Liver (tissue), 8 donors: ENCODE measurements at regions not wholly inside any gene's neighbourhood (a gene's known extent, or its start where the extent isn't known, plus 50 kb on each side); places are given as distances from the start of the nearest gene placed in this dataset.

Experiments
- DNase-seq: peaks from one replicate; pipeline ENCODE4 v3.0.0-alpha.2; 2017; ENCODE audit warnings: low spot score
- H3K27ac ChIP-seq, 2 donors: one replicate each; pipeline ENCODE4 v1.7.0; 2013; ENCODE audit warnings: inconsistent platforms in 2 of 2, low read length in 2 of 2, control low read depth in 1 of 2, low read depth in 1 of 2, mild to moderate bottlenecking in 1 of 2
- H3K27me3 ChIP-seq, 4 donors: one replicate each; pipeline versions ENCODE4 v1.6.1 to v1.7.0; 2013; ENCODE audit warnings: low read length in 3 of 4, inconsistent platforms in 1 of 4, mild to moderate bottlenecking in 1 of 4, moderate library complexity in 1 of 4; ENCODE audit not compliant: control insufficient read depth in 4 of 4, insufficient read depth in 4 of 4
- H3K36me3 ChIP-seq, 4 donors: one replicate each; pipeline versions ENCODE4 v1.6.1 to v1.7.0; 2013; ENCODE audit warnings: low read length in 3 of 4, mild to moderate bottlenecking in 3 of 4, low read depth in 1 of 4, moderate library complexity in 1 of 4; ENCODE audit not compliant: control insufficient read depth in 4 of 4, insufficient read depth in 3 of 4
- H3K4me1 ChIP-seq, 4 donors: one replicate each; pipeline versions ENCODE4 v1.6.1 to v1.7.0; 2013; ENCODE audit warnings: low read length in 3 of 4, mild to moderate bottlenecking in 3 of 4, moderate library complexity in 1 of 4; ENCODE audit not compliant: control insufficient read depth in 4 of 4, insufficient read depth in 4 of 4
- H3K4me3 ChIP-seq, 3 donors: one replicate each; pipeline versions ENCODE4 v1.6.1 to v1.7.0; 2013; ENCODE audit warnings: low read length in 3 of 3, control low read depth in 1 of 3, low read depth in 1 of 3, mild to moderate bottlenecking in 1 of 3
- H3K9ac ChIP-seq, 2 donors: one replicate each; pipeline ENCODE4 v1.7.0; 2013; ENCODE audit warnings: low read length in 2 of 2, mild to moderate bottlenecking in 2 of 2, moderate library complexity in 2 of 2, control low read depth in 1 of 2, low read depth in 1 of 2
- H3K9me3 ChIP-seq, 4 donors: one replicate each; pipeline versions ENCODE4 v1.6.1 to v1.7.0; 2013; ENCODE audit warnings: low read length in 3 of 4; ENCODE audit not compliant: control insufficient read depth in 4 of 4
- EGR1 ChIP-seq, 2 donors: IDR thresholded peaks; 2 replicates each; pipeline ENCODE4 v1.6.1; 2016 to 2018; ENCODE audit warnings: antibody characterized with exemption in 2 of 2, low read depth in 2 of 2
- FOXA1 ChIP-seq: IDR thresholded peaks from 2 replicates; pipeline ENCODE4 v1.6.1; 2016; ENCODE audit warnings: antibody characterized with exemption
- FOXA2 ChIP-seq: IDR thresholded peaks from 2 replicates; pipeline ENCODE4 v1.6.1; 2016; ENCODE audit warnings: antibody characterized with exemption
- GABPA ChIP-seq, 2 donors: IDR thresholded peaks in 1 of 2; conservative IDR thresholded peaks in 1 of 2; 2 replicates each; pipeline ENCODE4 v1.6.1; 2016; ENCODE audit warnings: antibody characterized with exemption in 2 of 2, mild to moderate bottlenecking in 1 of 2, moderate library complexity in 1 of 2
- HNF4A ChIP-seq, 2 donors: conservative IDR thresholded peaks; 2 replicates each; pipeline ENCODE4 v1.6.1; 2016; ENCODE audit warnings: antibody characterized with exemption in 2 of 2, mild to moderate bottlenecking in 2 of 2
- HNF4G ChIP-seq: IDR thresholded peaks from 2 replicates; pipeline ENCODE4 v1.6.1; 2016; ENCODE audit warnings: antibody characterized with exemption
- JUND ChIP-seq, 2 donors: IDR thresholded peaks; 2 replicates each; pipeline ENCODE4 v1.6.1; 2016; ENCODE audit warnings: antibody characterized with exemption in 2 of 2
- NR2F2 ChIP-seq: IDR thresholded peaks from 2 replicates; pipeline ENCODE4 v1.6.1; 2016; ENCODE audit warnings: antibody characterized with exemption
- RAD21 ChIP-seq, 2 donors: IDR thresholded peaks; 2 replicates each; pipeline ENCODE4 v1.6.1; 2016; ENCODE audit warnings: antibody characterized with exemption in 2 of 2, mild to moderate bottlenecking in 2 of 2
- RXRA ChIP-seq, 2 donors: IDR thresholded peaks; 2 replicates each; pipeline ENCODE4 v1.6.1; 2017 to 2018; ENCODE audit warnings: antibody characterized with exemption in 2 of 2, mild to moderate bottlenecking in 1 of 2
- SP1 ChIP-seq: IDR thresholded peaks from 2 replicates; pipeline ENCODE4 v1.6.1; 2018; ENCODE audit warnings: antibody characterized with exemption, mild to moderate bottlenecking
- TAF1 ChIP-seq: conservative IDR thresholded peaks from 2 replicates; pipeline ENCODE4 v1.6.1; 2016; ENCODE audit warnings: antibody characterized with exemption, mild to moderate bottlenecking
- YY1 ChIP-seq: IDR thresholded peaks from 2 replicates; pipeline ENCODE4 v1.6.1; 2016; ENCODE audit warnings: antibody characterized with exemption, mild to moderate bottlenecking
- WGBS: extraction: QIAGEN DNeasy Blood & Tissue Kit; methylation state at CpG from one replicate; pipeline ENCODE4 v1.1.7; 2013; 5-methylcytosine and 5-hydroxymethylcytosine counted together
- TF ChIP-seq, protein P1 (sequence below): IDR thresholded peaks from 2 replicates; pipeline ENCODE4 v1.6.1; 2016; ENCODE audit warnings: antibody characterized with exemption, mild to moderate bottlenecking
- TF ChIP-seq, protein P2 (sequence below): fragments of 150-350 bp; IDR thresholded peaks from 2 replicates; pipeline ENCODE4 v1.5.1; 2017; ENCODE audit warnings: improper control_type of control experiment, low read depth, low read length; ENCODE audit not compliant: missing input control
- TF ChIP-seq, protein P3 (sequence below): IDR thresholded peaks from 2 replicates; pipeline ENCODE4 v1.6.1; 2016; ENCODE audit warnings: antibody characterized with exemption
- TF ChIP-seq, protein P4 (sequence below): IDR thresholded peaks from 2 replicates; pipeline ENCODE4 v1.6.1; 2016; ENCODE audit warnings: antibody characterized with exemption
- TF ChIP-seq, protein P5 (sequence below): IDR thresholded peaks from 2 replicates; pipeline ENCODE4 v1.6.1; 2016; ENCODE audit warnings: antibody characterized with exemption
- donor health status: healthy.
- donor health status: healthy.
- donor health status: healthy.
- donor health status: healthy.
- donor health status: healthy.

DNA sequence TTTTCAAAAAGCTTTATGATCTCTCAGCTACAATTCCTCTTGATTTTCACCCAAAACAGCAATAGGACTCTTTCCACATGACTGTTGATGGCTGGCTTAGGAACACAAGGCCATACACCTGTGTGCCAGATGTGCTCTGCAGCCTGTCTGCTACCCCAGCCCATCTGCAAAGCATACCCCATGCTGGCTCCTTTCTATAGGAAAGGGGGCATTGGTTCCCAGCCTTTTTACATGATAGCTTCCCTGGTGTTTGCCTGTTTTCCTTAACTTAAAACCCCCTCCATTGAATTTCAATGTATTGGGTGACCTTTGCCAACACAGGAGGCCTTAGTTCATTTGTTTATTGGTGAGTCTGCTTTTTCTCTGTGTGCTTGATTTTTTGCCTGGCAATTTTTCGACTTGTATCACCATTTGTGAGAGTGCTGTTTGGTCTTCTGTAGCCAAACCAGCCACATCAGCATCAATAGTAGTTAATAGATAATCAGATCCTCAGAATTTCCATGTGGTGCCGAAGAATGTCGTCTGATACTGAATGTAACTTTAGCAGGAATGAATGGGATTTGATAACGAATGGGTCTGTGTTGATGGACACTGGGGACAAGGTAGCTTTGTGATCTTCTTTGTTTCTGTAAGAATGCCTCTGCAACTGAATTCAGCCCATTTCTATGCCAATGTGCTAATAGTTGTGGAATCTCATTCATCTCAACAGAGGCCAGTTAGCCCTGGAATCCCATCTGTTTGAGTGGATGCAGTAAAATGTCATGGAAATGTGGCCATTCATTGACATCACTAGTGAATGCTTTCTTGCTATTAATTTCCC, 272.2 kb upstream of the RARB start:
- no peak overlapping the region for H3K4me3 ChIP-seq
- H3K27me3 ChIP-seq, result no peaks in the 10 kb centered on the region
- TF ChIP-seq FOXA1, result no peak
- TF ChIP-seq, protein P1, sequence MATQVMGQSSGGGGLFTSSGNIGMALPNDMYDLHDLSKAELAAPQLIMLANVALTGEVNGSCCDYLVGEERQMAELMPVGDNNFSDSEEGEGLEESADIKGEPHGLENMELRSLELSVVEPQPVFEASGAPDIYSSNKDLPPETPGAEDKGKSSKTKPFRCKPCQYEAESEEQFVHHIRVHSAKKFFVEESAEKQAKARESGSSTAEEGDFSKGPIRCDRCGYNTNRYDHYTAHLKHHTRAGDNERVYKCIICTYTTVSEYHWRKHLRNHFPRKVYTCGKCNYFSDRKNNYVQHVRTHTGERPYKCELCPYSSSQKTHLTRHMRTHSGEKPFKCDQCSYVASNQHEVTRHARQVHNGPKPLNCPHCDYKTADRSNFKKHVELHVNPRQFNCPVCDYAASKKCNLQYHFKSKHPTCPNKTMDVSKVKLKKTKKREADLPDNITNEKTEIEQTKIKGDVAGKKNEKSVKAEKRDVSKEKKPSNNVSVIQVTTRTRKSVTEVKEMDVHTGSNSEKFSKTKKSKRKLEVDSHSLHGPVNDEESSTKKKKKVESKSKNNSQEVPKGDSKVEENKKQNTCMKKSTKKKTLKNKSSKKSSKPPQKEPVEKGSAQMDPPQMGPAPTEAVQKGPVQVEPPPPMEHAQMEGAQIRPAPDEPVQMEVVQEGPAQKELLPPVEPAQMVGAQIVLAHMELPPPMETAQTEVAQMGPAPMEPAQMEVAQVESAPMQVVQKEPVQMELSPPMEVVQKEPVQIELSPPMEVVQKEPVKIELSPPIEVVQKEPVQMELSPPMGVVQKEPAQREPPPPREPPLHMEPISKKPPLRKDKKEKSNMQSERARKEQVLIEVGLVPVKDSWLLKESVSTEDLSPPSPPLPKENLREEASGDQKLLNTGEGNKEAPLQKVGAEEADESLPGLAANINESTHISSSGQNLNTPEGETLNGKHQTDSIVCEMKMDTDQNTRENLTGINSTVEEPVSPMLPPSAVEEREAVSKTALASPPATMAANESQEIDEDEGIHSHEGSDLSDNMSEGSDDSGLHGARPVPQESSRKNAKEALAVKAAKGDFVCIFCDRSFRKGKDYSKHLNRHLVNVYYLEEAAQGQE, result no peak
- TF ChIP-seq, protein P2, sequence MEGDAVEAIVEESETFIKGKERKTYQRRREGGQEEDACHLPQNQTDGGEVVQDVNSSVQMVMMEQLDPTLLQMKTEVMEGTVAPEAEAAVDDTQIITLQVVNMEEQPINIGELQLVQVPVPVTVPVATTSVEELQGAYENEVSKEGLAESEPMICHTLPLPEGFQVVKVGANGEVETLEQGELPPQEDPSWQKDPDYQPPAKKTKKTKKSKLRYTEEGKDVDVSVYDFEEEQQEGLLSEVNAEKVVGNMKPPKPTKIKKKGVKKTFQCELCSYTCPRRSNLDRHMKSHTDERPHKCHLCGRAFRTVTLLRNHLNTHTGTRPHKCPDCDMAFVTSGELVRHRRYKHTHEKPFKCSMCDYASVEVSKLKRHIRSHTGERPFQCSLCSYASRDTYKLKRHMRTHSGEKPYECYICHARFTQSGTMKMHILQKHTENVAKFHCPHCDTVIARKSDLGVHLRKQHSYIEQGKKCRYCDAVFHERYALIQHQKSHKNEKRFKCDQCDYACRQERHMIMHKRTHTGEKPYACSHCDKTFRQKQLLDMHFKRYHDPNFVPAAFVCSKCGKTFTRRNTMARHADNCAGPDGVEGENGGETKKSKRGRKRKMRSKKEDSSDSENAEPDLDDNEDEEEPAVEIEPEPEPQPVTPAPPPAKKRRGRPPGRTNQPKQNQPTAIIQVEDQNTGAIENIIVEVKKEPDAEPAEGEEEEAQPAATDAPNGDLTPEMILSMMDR, result no peak
- TF ChIP-seq HNF4G, result no peak
- no peak for TF ChIP-seq HNF4A (conservative IDR thresholded peaks at IDR 0.05)
- TF ChIP-seq GABPA (IDR thresholded peaks at IDR 0.05 in 1 of 2, conservative IDR thresholded peaks at IDR 0.05 in 1 of 2), result no peak
- no peak for TF ChIP-seq TAF1
- TF ChIP-seq NR2F2, result no peak
- no peak for TF ChIP-seq SP1
- H3K4me1 ChIP-seq, result peaks cover 0 to 10% (median 5%) of the 10 kb centered on the region in 4 donors
- no peak for DNase-seq
- no peaks in the 10 kb centered on the region for H3K36me3 ChIP-seq
- H3K9ac ChIP-seq, result no peak overlapping the region
- no peak overlapping the region for H3K27ac ChIP-seq
- 25% methylated on average over 4 of the region's 4 CpGs for WGBS
- no peaks in the 10 kb centered on the region for H3K9me3 ChIP-seq

- TF ChIP-seq, protein P3, sequence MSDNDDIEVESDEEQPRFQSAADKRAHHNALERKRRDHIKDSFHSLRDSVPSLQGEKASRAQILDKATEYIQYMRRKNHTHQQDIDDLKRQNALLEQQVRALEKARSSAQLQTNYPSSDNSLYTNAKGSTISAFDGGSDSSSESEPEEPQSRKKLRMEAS, result no peak
- TF ChIP-seq SP1 (no peak), TAF1 (no peak), HNF4G (no peak), RXRA (IDR thresholded peaks at IDR 0.05) (no peak), RAD21 (IDR thresholded peaks at IDR 0.05) (no peak), YY1 (no peak), JUND (IDR thresholded peaks at IDR 0.05) (no peak), EGR1 (IDR thresholded peaks at IDR 0.05; ENCODE audit: low read depth in 2 of 2) (no peak), FOXA2 (no peak)
- TF ChIP-seq, protein P4, sequence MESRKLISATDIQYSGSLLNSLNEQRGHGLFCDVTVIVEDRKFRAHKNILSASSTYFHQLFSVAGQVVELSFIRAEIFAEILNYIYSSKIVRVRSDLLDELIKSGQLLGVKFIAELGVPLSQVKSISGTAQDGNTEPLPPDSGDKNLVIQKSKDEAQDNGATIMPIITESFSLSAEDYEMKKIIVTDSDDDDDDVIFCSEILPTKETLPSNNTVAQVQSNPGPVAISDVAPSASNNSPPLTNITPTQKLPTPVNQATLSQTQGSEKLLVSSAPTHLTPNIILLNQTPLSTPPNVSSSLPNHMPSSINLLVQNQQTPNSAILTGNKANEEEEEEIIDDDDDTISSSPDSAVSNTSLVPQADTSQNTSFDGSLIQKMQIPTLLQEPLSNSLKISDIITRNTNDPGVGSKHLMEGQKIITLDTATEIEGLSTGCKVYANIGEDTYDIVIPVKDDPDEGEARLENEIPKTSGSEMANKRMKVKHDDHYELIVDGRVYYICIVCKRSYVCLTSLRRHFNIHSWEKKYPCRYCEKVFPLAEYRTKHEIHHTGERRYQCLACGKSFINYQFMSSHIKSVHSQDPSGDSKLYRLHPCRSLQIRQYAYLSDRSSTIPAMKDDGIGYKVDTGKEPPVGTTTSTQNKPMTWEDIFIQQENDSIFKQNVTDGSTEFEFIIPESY, result no peak
- TF ChIP-seq, protein P2, result no peak
- TF ChIP-seq, protein P1, result no peak
- TF ChIP-seq, protein P5, sequence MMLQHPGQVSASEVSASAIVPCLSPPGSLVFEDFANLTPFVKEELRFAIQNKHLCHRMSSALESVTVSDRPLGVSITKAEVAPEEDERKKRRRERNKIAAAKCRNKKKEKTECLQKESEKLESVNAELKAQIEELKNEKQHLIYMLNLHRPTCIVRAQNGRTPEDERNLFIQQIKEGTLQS, result no peak
- no peak for DNase-seq
- H3K27ac ChIP-seq, result no peak overlapping the region
- H3K27me3 ChIP-seq, result no peaks in the 10 kb centered on the region
- WGBS, result 58% methylated on average over 5 of the region's 5 CpGs
- H3K4me1 ChIP-seq, result peaks cover 0 to 10% (median 5%) of the 10 kb centered on the region in 4 donors
- no peak overlapping the region for H3K4me3 ChIP-seq
- no peak overlapping the region for H3K9ac ChIP-seq
- H3K36me3 ChIP-seq, result no peaks in the 10 kb centered on the region
- no peaks in the 10 kb centered on the region for H3K9me3 ChIP-seq
These were observed 271.4 kb upstream of the RARB start for GRCh38 chr3:25156626-25157025.
